Keratinocyte (primary cell): ENCODE measurements at regions not wholly inside any gene's neighbourhood (a gene's known extent, or its start where the extent isn't known, plus 50 kb on each side); places are given as distances from the start of the nearest gene placed in this dataset.

Source experiments
- CTCF ChIP-seq, 3 experiments: IDR thresholded peaks in 1 of 3; conservative IDR thresholded peaks in 1 of 3; optimal IDR thresholded peaks in 1 of 3; 2 replicates in 2 of 3; 3 replicates in 1 of 3; pipeline versions ENCODE3 to v1.5.1; 2011; ENCODE audit warnings: low read length in 3 of 3, mild to moderate bottlenecking in 3 of 3, moderate library complexity in 2 of 3, control low read depth in 1 of 3, inconsistent platforms in 1 of 3; ENCODE audit not compliant: insufficient read depth in 2 of 3; ENCODE audit errors: extremely low read depth in 1 of 3
- EZH2 ChIP-seq: IDR thresholded peaks from one replicate; pipeline ENCODE4 v1.6.1; 2012; ENCODE audit warnings: inconsistent platforms, mild to moderate bottlenecking, low read length, moderate library complexity

GRCh38 chr11:116590844-116591570, 181.8 kb downstream of the BUD13 start:
- TF ChIP-seq CTCF (optimal IDR thresholded peaks at IDR 0.05 in 1 of 3, IDR thresholded peaks at IDR 0.05 in 1 of 3, conservative IDR thresholded peaks at IDR 0.05 in 1 of 3; ENCODE audit: extremely low read depth in 1 of 3, insufficient read depth in 2 of 3, low read length in 3 of 3): no peak
- no peak for TF ChIP-seq EZH2
